HEK293 (cell line): ENCODE measurements at regions not wholly inside any gene's neighbourhood (a gene's known extent, or its start where the extent isn't known, plus 50 kb on each side); places are given as distances from the start of the nearest gene placed in this dataset.

Source experiments
- CTCF ChIA-PET: fragments of 350-600 bp; formaldehyde crosslinking; extraction: SDS; loops from one replicate; lab custom pipeline; 2021; ENCODE audit warnings: antibody characterized with exemption; lab: Yijun Ruan, JAX
- POLR2A ChIA-PET: fragments of 300-600 bp; formaldehyde crosslinking; extraction: SDS; loops from one replicate; lab custom pipeline; 2020; ENCODE audit warnings: antibody characterized with exemption, inconsistent platforms; lab: Yijun Ruan, JAX
- H3K27ac ChIP-seq: fragments of 200-500 bp; sonication (Bioruptor generic); 2 replicates; pipeline ENCODE4 v1.5.1; 2014; ENCODE audit warnings: low read depth, low read length, control low read depth, inconsistent platforms; ENCODE audit errors: extremely low read depth
- H3K36me3 ChIP-seq, 2 experiments: fragments of 200-500 bp in 1 of 2; sonication (Bioruptor generic) in 1 of 2; 1 replicate in 1 of 2; 2 replicates in 1 of 2; pipeline ENCODE4 v1.5.1; 2014 to 2017; ENCODE audit warnings: inconsistent platforms in 2 of 2, low read length in 2 of 2; ENCODE audit not compliant: control insufficient read depth in 2 of 2, insufficient read depth in 1 of 2
- H3K4me1 ChIP-seq: fragments of 200-500 bp; sonication (Bioruptor generic); 2 replicates; pipeline ENCODE4 v1.5.1; 2014; ENCODE audit warnings: mild to moderate bottlenecking, low read length, inconsistent platforms; ENCODE audit not compliant: control insufficient read depth, insufficient read depth
- H3K4me3 ChIP-seq: 2 replicates; pipeline ENCODE4 v1.5.1; 2011; ENCODE audit warnings: low read depth, mild to moderate bottlenecking, control low read depth, low read length, moderate library complexity
- H3K9me3 ChIP-seq: fragments of 200-500 bp; sonication (Bioruptor generic); 2 replicates; pipeline ENCODE4 v1.5.1; 2014; ENCODE audit warnings: low read depth, low read length, inconsistent platforms; ENCODE audit not compliant: control insufficient read depth, insufficient read depth
- ATF2 ChIP-seq: fragments of 450-650 bp; formaldehyde crosslinking; IDR thresholded peaks from 2 replicates; pipeline ENCODE4 v1.5.1; 2016; ENCODE audit warnings: missing biosample characterization, missing genetic modification characterization, low read depth
- CTCF ChIP-seq: fragments of 450-650 bp; formaldehyde crosslinking; IDR thresholded peaks from 2 replicates; pipeline ENCODE4 v1.5.1; 2016; ENCODE audit warnings: missing biosample characterization, missing genetic modification characterization
- GFI1B ChIP-seq: fragments of 450-650 bp; formaldehyde crosslinking; IDR thresholded peaks from 2 replicates; pipeline ENCODE4 v1.5.1; 2016; ENCODE audit warnings: missing biosample characterization, missing genetic modification characterization
- HOXC10 ChIP-seq: sonication (generic); formaldehyde crosslinking; IDR thresholded peaks from 2 replicates; pipeline ENCODE4 v1.8.1; 2023; ENCODE audit warnings: mild to moderate bottlenecking, missing genetic modification reagents
- OSR2 ChIP-seq: fragments of 450-650 bp; formaldehyde crosslinking; IDR thresholded peaks from 2 replicates; pipeline ENCODE4 v1.5.1; 2016; ENCODE audit warnings: missing biosample characterization, missing genetic modification characterization
- SALL2 ChIP-seq: fragments of 450-650 bp; formaldehyde crosslinking; IDR thresholded peaks from 2 replicates; pipeline ENCODE4 v1.5.0; 2017; ENCODE audit warnings: missing biosample characterization, mild to moderate bottlenecking, missing genetic modification characterization, borderline replicate concordance
- TCF7L2 ChIP-seq: IDR thresholded peaks from 2 replicates; pipeline ENCODE4 v1.6.1; 2011; ENCODE audit warnings: low read depth, mild to moderate bottlenecking, inconsistent platforms, low read length, moderate library complexity, borderline replicate concordance
- ZBTB7A ChIP-seq: fragments of 450-650 bp; formaldehyde crosslinking; IDR thresholded peaks from 2 replicates; pipeline ENCODE4 v1.5.1; 2016; ENCODE audit warnings: low read depth, missing biosample characterization, missing genetic modification characterization
- ZNF114 ChIP-seq: fragments of 450-650 bp; formaldehyde crosslinking; IDR thresholded peaks from 2 replicates; pipeline ENCODE4 v1.5.0; 2017; ENCODE audit warnings: missing biosample characterization, missing genetic modification characterization
- ZNF121 ChIP-seq: fragments of 450-650 bp; formaldehyde crosslinking; IDR thresholded peaks from 2 replicates; pipeline ENCODE4 v1.5.1; 2016; ENCODE audit warnings: missing biosample characterization, missing genetic modification characterization
- ZNF132 ChIP-seq: fragments of 450-650 bp; formaldehyde crosslinking; IDR thresholded peaks from 2 replicates; pipeline ENCODE4 v1.5.1; 2017; ENCODE audit warnings: missing biosample characterization, missing genetic modification characterization, borderline replicate concordance
- ZNF138 ChIP-seq: fragments of 450-650 bp; formaldehyde crosslinking; IDR thresholded peaks from 2 replicates; pipeline ENCODE4 v1.5.1; 2016; ENCODE audit warnings: missing biosample characterization, missing genetic modification characterization, borderline replicate concordance
- ZNF155 ChIP-seq: fragments of 450-650 bp; formaldehyde crosslinking; IDR thresholded peaks from 2 replicates; pipeline ENCODE4 v1.5.1; 2016; ENCODE audit warnings: missing biosample characterization, missing genetic modification characterization
- ZNF157 ChIP-seq: fragments of 450-650 bp; formaldehyde crosslinking; IDR thresholded peaks from 2 replicates; pipeline ENCODE4 v1.5.1; 2016; ENCODE audit warnings: missing biosample characterization, missing genetic modification characterization
- ZNF23 ChIP-seq: fragments of 450-650 bp; formaldehyde crosslinking; IDR thresholded peaks from 2 replicates; pipeline ENCODE4 v1.5.1; 2016; ENCODE audit warnings: missing biosample characterization, missing genetic modification characterization, borderline replicate concordance
- ZNF391 ChIP-seq: fragments of 450-650 bp; formaldehyde crosslinking; IDR thresholded peaks from 2 replicates; pipeline ENCODE4 v1.5.1; 2016; ENCODE audit warnings: low read depth, missing biosample characterization, missing genetic modification characterization, borderline replicate concordance
- ZNF473 ChIP-seq: fragments of 450-650 bp; formaldehyde crosslinking; IDR thresholded peaks from 2 replicates; pipeline ENCODE4 v1.5.1; 2017; ENCODE audit warnings: missing biosample characterization, missing genetic modification characterization
- ZNF518A ChIP-seq: fragments of 450-650 bp; formaldehyde crosslinking; conservative IDR thresholded peaks from 2 replicates; pipeline ENCODE4 v1.5.1; 2016; ENCODE audit warnings: low read depth, missing biosample characterization, missing genetic modification characterization
- ZNF623 ChIP-seq: fragments of 450-650 bp; formaldehyde crosslinking; IDR thresholded peaks from 2 replicates; pipeline ENCODE4 v1.5.1; 2016; ENCODE audit warnings: missing biosample characterization, missing genetic modification characterization
- ZNF777 ChIP-seq: fragments of 450-650 bp; formaldehyde crosslinking; IDR thresholded peaks from 2 replicates; pipeline ENCODE4 v1.5.1; 2017; ENCODE audit warnings: missing biosample characterization, missing genetic modification characterization, borderline replicate concordance
- ZSCAN30 ChIP-seq: fragments of 450-650 bp; IDR thresholded peaks from 2 replicates; pipeline ENCODE4 v1.5.1; 2018; ENCODE audit warnings: missing biosample characterization, mild to moderate bottlenecking, missing genetic modification characterization, moderate library complexity
- TF ChIP-seq, protein P1 (sequence below): fragments of 450-650 bp; formaldehyde crosslinking; IDR thresholded peaks from 2 replicates; pipeline ENCODE4 v1.5.1; 2016; ENCODE audit warnings: missing biosample characterization, missing genetic modification characterization
- TF ChIP-seq, protein P2 (sequence below): fragments of 450-650 bp; formaldehyde crosslinking; IDR thresholded peaks from 2 replicates; pipeline ENCODE4 v1.5.1; 2016; ENCODE audit warnings: missing biosample characterization, missing genetic modification characterization
- TF ChIP-seq, protein P3 (sequence below): fragments of 450-650 bp; formaldehyde crosslinking; IDR thresholded peaks from 2 replicates; pipeline ENCODE4 v1.5.1; 2017; ENCODE audit warnings: missing biosample characterization, missing genetic modification characterization

GRCh38 chr12:17579205-17580026 is 510.6 kb downstream of the RERGL start:
- no peak overlapping the region for H3K4me3 ChIP-seq
- ChIA-PET POLR2A (no interaction called here), CTCF (no interaction called here)
- no peak overlapping the region for H3K27ac ChIP-seq
- H3K4me1 ChIP-seq = no peaks in the 10 kb centered on the region
- no peaks in the 10 kb centered on the region for H3K36me3 ChIP-seq
- H3K9me3 ChIP-seq = no peaks in the 10 kb centered on the region
- no peak for TF ChIP-seq ZNF114 (tag by site-specific recombination)
- TF ChIP-seq ZSCAN30 (tag by site-specific recombination) = no peak
- no peak for TF ChIP-seq ZNF23
- TF ChIP-seq ZNF155 (tag by site-specific recombination) = no peak
- TF ChIP-seq GFI1B = no peak
- no peak for TF ChIP-seq ATF2
- TF ChIP-seq ZNF473 (tag by site-specific recombination) = no peak
- TF ChIP-seq ZNF777 (tag by site-specific recombination) = no peak
- TF ChIP-seq ZNF518A (tag by site-specific recombination) = no peak
- no peak for TF ChIP-seq CTCF
- no peak for TF ChIP-seq TCF7L2
- TF ChIP-seq OSR2 = no peak
- no peak for TF ChIP-seq ZNF132 (tag by site-specific recombination)
- TF ChIP-seq SALL2 (tag by site-specific recombination) = no peak

GRCh38 chr12:17577405-17577804 is 512.6 kb downstream of the RERGL start:
- no peaks in the 10 kb centered on the region for H3K9me3 ChIP-seq
- POLR2A ChIA-PET = no interaction called here
- no peak for TF ChIP-seq ZNF23
- TF ChIP-seq, protein P1, sequence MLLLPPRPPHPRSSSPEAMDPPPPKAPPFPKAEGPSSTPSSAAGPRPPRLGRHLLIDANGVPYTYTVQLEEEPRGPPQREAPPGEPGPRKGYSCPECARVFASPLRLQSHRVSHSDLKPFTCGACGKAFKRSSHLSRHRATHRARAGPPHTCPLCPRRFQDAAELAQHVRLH = no peak
- no peak for TF ChIP-seq ZNF138
- no peak for TF ChIP-seq ZNF391 (tag by site-specific recombination)
- TF ChIP-seq HOXC10 (CRISPR knock-in tag) = no peak
- TF ChIP-seq SALL2 (tag by site-specific recombination) = no peak
- TF ChIP-seq ZNF121 (tag by site-specific recombination) = no peak
- TF ChIP-seq ZNF623 = no peak
- no peak for TF ChIP-seq ZNF157 (tag by site-specific recombination)
- TF ChIP-seq ZBTB7A (tag by site-specific recombination) = no peak
- TF ChIP-seq, protein P2, sequence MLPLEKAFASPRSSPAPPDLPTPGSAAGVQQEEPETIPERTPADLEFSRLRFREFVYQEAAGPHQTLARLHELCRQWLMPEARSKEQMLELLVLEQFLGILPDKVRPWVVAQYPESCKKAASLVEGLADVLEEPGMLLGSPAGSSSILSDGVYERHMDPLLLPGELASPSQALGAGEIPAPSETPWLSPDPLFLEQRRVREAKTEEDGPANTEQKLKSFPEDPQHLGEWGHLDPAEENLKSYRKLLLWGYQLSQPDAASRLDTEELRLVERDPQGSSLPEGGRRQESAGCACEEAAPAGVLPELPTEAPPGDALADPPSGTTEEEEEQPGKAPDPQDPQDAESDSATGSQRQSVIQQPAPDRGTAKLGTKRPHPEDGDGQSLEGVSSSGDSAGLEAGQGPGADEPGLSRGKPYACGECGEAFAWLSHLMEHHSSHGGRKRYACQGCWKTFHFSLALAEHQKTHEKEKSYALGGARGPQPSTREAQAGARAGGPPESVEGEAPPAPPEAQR = no peak
- TF ChIP-seq, protein P3, sequence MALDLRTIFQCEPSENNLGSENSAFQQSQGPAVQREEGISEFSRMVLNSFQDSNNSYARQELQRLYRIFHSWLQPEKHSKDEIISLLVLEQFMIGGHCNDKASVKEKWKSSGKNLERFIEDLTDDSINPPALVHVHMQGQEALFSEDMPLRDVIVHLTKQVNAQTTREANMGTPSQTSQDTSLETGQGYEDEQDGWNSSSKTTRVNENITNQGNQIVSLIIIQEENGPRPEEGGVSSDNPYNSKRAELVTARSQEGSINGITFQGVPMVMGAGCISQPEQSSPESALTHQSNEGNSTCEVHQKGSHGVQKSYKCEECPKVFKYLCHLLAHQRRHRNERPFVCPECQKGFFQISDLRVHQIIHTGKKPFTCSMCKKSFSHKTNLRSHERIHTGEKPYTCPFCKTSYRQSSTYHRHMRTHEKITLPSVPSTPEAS (tag by site-specific recombination) = no peak

More at GRCh38 chr12:17577405-17577804, 512.6 kb downstream of the RERGL start:
- Histone ChIP-seq H3K36me3 (no peaks in the 10 kb centered on the region), H3K27ac (no peak overlapping the region), H3K4me3 (no peak overlapping the region), H3K4me1 (no peaks in the 10 kb centered on the region)
- CTCF ChIA-PET = no interaction called here
